ENCODE measurements at regions not wholly inside any gene's neighbourhood (a gene's known extent, or its start where the extent isn't known, plus 50 kb on each side); places are given as distances from the start of the nearest gene placed in this dataset.

- Mint-ChIP-seq H3K36me3 (no peaks in the 10 kb centered on the region), H3K27me3 (ENCODE audit: low read depth in 3 of 3) (peaks cover 0 to 6% (median 5%) of the 10 kb centered on the region in 3 donors), H3K4me1 (no peaks in the 10 kb centered on the region), H3K4me3 (no peak overlapping the region), H3K9me3 (peaks cover 0 to 7% (median 0%) of the 10 kb centered on the region in 7 donors), H3K27ac (no peak overlapping the region)
- intact Hi-C loops (cut with micrococcal nuclease) = no loop called here
- peaks cover 7 to 10% of the 10 kb centered on the region in 2 donors for H3K9me3 ChIP-seq (replicated peaks in 1 of 2; ENCODE audit: control insufficient read depth in 1 of 2, insufficient read depth in 1 of 2, low read length in 2 of 2)
- H3K27me3 ChIP-seq (ENCODE audit: control insufficient read depth in 2 of 2, insufficient read depth in 2 of 2, low read length in 2 of 2) = no peaks in the 10 kb centered on the region
- no peak overlapping the region for H3K27ac ChIP-seq (ENCODE audit: low read depth in 1 of 2, low read length in 2 of 2)
- no peak overlapping the region for H3K4me2 ChIP-seq (replicated peaks; ENCODE audit: extremely low read depth, low read length, poor library complexity, severe bottlenecking)
- WGBS (ENCODE audit: insufficient coverage) = no CpG with 5 or more reads among the region's 1 CpG
- no peaks in the 10 kb centered on the region for H3K36me3 ChIP-seq (replicated peaks in 1 of 2; ENCODE audit: control insufficient read depth in 1 of 2, insufficient read depth in 2 of 2, low read length in 2 of 2)
- H2AFZ ChIP-seq (ENCODE audit: insufficient read depth, low read depth, low read length, poor library complexity, severe bottlenecking) = no peak overlapping the region
- H3K4me3 ChIP-seq (replicated peaks in 1 of 3; ENCODE audit: low read depth in 2 of 3, low read length in 3 of 3) = no peak overlapping the region
- no peaks in the 10 kb centered on the region for H3K79me2 ChIP-seq (ENCODE audit: insufficient read depth, low read length)
- no peaks in the 10 kb centered on the region for H4K20me1 ChIP-seq (ENCODE audit: insufficient read depth, low read length)
- no peak overlapping the region for H3K9ac ChIP-seq (ENCODE audit: insufficient read depth, low read length, poor library complexity, severe bottlenecking)
- no peak for DNase-seq
- TF ChIP-seq, protein P1, sequence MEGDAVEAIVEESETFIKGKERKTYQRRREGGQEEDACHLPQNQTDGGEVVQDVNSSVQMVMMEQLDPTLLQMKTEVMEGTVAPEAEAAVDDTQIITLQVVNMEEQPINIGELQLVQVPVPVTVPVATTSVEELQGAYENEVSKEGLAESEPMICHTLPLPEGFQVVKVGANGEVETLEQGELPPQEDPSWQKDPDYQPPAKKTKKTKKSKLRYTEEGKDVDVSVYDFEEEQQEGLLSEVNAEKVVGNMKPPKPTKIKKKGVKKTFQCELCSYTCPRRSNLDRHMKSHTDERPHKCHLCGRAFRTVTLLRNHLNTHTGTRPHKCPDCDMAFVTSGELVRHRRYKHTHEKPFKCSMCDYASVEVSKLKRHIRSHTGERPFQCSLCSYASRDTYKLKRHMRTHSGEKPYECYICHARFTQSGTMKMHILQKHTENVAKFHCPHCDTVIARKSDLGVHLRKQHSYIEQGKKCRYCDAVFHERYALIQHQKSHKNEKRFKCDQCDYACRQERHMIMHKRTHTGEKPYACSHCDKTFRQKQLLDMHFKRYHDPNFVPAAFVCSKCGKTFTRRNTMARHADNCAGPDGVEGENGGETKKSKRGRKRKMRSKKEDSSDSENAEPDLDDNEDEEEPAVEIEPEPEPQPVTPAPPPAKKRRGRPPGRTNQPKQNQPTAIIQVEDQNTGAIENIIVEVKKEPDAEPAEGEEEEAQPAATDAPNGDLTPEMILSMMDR (IDR thresholded peaks at IDR 0.05) = no peak
- H3K4me1 ChIP-seq (ENCODE audit: control insufficient read depth in 1 of 2, insufficient read depth in 2 of 2, low read length in 2 of 2) = no peaks in the 10 kb centered on the region
These were observed 50.9 kb upstream of the NLK start for GRCh38 chr17:27991462-27991993.

All from CD14-positive monocyte (primary cell).